ENCODE measurements at regions not wholly inside any gene's neighbourhood (a gene's known extent, or its start where the extent isn't known, plus 50 kb on each side); places are given as distances from the start of the nearest gene placed in this dataset.

- DNase-seq (ENCODE audit: low spot score) = no peak
- no peak for TF ChIP-seq CTCF (IDR thresholded peaks at IDR 0.05; ENCODE audit: extremely low read depth, missing control alignments)
These were observed 87.0 kb upstream of the ITGA6 start for GRCh38 chr2:172340394-172340793.

- no peak for DNase-seq (ENCODE audit: low spot score)
- no peak for TF ChIP-seq CTCF (IDR thresholded peaks at IDR 0.05; ENCODE audit: extremely low read depth, missing control alignments)
These were observed 85.3 kb upstream of the ITGA6 start for GRCh38 chr2:172342078-172342477.

GRCh38 chr2:172342611-172343010, 84.8 kb upstream of the ITGA6 start:
- DNase-seq (ENCODE audit: low spot score) = no peak
- no peak for TF ChIP-seq CTCF (IDR thresholded peaks at IDR 0.05; ENCODE audit: extremely low read depth, missing control alignments)

GRCh38 chr2:172344159-172344558, 83.2 kb upstream of the ITGA6 start:
- DNase-seq (ENCODE audit: low spot score) = no peak
- no peak for TF ChIP-seq CTCF (IDR thresholded peaks at IDR 0.05; ENCODE audit: extremely low read depth, missing control alignments)

- DNase-seq (ENCODE audit: low spot score) = no peak
- no peak for TF ChIP-seq CTCF (IDR thresholded peaks at IDR 0.05; ENCODE audit: extremely low read depth, missing control alignments)
These were observed 81.3 kb upstream of the ITGA6 start for GRCh38 chr2:172345956-172346555.

GRCh38 chr2:172348555-172349288, 78.7 kb upstream of the ITGA6 start:
- no peak for TF ChIP-seq CTCF (IDR thresholded peaks at IDR 0.05; ENCODE audit: extremely low read depth, missing control alignments)
- DNase-seq (ENCODE audit: low spot score) = no peak

GRCh38 chr2:172350839-172351479, 76.4 kb upstream of the ITGA6 start:
- no peak for DNase-seq (ENCODE audit: low spot score)
- TF ChIP-seq CTCF (IDR thresholded peaks at IDR 0.05; ENCODE audit: extremely low read depth, missing control alignments) = no peak
